ENCODE measurements at regions not wholly inside any gene's neighbourhood (a gene's known extent, or its start where the extent isn't known, plus 50 kb on each side); places are given as distances from the start of the nearest gene placed in this dataset.

DNA sequence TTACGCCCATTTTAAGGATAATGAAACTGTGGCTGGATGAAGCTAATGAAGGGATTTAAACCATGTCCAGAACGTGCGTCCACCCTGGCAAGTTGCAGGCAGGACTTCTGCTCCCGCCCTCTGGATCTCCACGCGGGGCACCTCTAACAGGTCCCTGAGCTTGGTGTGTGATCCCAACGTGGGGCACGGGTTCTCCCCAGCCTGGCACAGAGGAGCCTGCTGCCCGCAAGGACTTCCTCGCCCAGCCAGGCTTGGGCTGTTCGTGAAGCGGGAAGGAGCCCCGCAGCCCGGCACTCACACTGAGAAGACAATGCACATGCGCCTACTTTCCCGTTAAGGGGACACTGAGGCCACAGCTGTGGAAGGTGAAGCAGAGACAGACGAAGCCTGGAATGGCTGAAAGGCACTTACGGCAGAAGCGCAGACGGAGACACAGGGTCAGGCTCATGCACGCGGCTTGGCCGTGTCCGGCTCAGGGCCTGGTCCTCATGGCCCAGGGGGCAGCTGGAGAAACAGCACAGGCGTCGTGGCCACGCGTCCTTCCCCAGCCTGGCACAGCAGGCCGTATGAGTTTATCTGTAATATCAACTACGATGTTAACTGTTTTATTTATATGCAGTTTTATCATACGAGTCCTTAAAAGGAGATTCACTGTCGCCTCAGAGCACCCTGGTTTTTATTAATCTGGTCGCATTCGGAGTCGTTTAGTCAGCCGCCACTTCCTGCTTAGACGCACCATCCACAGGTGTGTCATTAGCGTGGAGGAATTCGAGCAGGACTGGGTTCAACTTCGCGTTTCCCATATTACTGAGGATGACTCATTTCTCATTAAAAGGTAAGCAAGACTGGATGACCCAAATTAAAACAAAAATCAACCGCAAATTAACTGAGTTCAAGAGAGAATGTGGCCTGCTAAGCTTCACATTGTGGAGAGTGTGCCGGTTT, 835.9 kb downstream of the GALR1 start:
- no peak for TF ChIP-seq CTCF (IDR thresholded peaks at IDR 0.05; ENCODE audit: low read depth, low read length, poor library complexity, severe bottlenecking)
- no peaks in the 10 kb centered on the region for H3K4me1 ChIP-seq (ENCODE audit: control insufficient read depth, low read length)

DNA sequence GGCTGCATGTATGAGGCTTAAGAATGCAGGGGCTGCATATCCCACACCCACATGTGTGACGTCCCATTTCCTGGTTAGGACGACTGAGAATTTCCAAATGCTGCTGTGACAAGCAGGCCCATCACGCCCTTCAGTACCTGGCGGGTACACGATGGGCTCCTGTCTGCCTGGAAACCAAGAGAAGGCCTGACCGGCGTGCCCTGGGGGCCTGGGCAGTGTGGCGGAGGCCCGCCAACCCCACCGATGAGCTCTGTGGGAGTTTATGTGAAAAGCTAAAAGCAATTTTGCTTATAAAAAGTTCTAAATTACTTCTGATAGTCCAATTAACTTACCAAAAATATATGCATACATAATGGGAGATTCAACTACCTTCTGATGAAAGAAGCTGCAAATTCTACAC, 837.3 kb downstream of the GALR1 start:
- Histone ChIP-seq H3K27ac (ENCODE audit: low read depth, low read length) (no peak overlapping the region), H3K4me1 (ENCODE audit: control insufficient read depth, low read length) (no peaks in the 10 kb centered on the region), H3K9me3 (ENCODE audit: control insufficient read depth, insufficient read depth, low read length) (peaks cover 9% of the 10 kb centered on the region; the same call in 1 of the 2 replicates), H3K27me3 (ENCODE audit: control insufficient read depth, low read length) (no peaks in the 10 kb centered on the region), H3K36me3 (ENCODE audit: control insufficient read depth, low read length) (no peaks in the 10 kb centered on the region), H3K79me2 (ENCODE audit: control insufficient read depth, low read length) (no peaks in the 10 kb centered on the region), H4K20me1 (ENCODE audit: control insufficient read depth, insufficient read depth, low read depth, low read length) (no peaks in the 10 kb centered on the region), H3K9me2 (replicated peaks; ENCODE audit: control insufficient read depth, low read length) (no peaks in the 10 kb centered on the region), H3F3A (ENCODE audit: control insufficient read depth, insufficient read depth) (no peaks in the 10 kb centered on the region), H3K4me3 (ENCODE audit: low read length) (no peak overlapping the region), H3K4me2 (ENCODE audit: low read length) (no peak overlapping the region)
- TF ChIP-seq EZH2phosphoT487 (IDR thresholded peaks at IDR 0.05; ENCODE audit: borderline replicate concordance, low read length) (no peak), CTCF (IDR thresholded peaks at IDR 0.05; ENCODE audit: low read depth, low read length, poor library complexity, severe bottlenecking) (no peak)

More for the DNA sequence above, 835.9 kb downstream of the GALR1 start:
- H4K20me1 ChIP-seq (ENCODE audit: control insufficient read depth, insufficient read depth, low read depth, low read length): no peaks in the 10 kb centered on the region
- no peaks in the 10 kb centered on the region for H3F3A ChIP-seq (ENCODE audit: control insufficient read depth, insufficient read depth)
- no peaks in the 10 kb centered on the region for H3K27me3 ChIP-seq (ENCODE audit: control insufficient read depth, low read length)
- H3K9me3 ChIP-seq (ENCODE audit: control insufficient read depth, insufficient read depth, low read length): peaks cover 9% of the 10 kb centered on the region; the same call in 1 of the 2 replicates
- no peak overlapping the region for H3K4me2 ChIP-seq (ENCODE audit: low read length)
- no peaks in the 10 kb centered on the region for H3K36me3 ChIP-seq (ENCODE audit: control insufficient read depth, low read length)
- H3K9me2 ChIP-seq (replicated peaks; ENCODE audit: control insufficient read depth, low read length): no peaks in the 10 kb centered on the region
- H3K27ac ChIP-seq (ENCODE audit: low read depth, low read length): no peak overlapping the region
- H3K4me3 ChIP-seq (ENCODE audit: low read length): no peak overlapping the region
- H3K79me2 ChIP-seq (ENCODE audit: control insufficient read depth, low read length): no peaks in the 10 kb centered on the region

GRCh38 chr18:78087338-78087737, 837.7 kb downstream of the GALR1 start:
- Histone ChIP-seq H3K9me2 (replicated peaks; ENCODE audit: control insufficient read depth, low read length) (no peaks in the 10 kb centered on the region), H4K20me1 (ENCODE audit: control insufficient read depth, insufficient read depth, low read depth, low read length) (no peaks in the 10 kb centered on the region), H3K79me2 (ENCODE audit: control insufficient read depth, low read length) (no peaks in the 10 kb centered on the region), H3K36me3 (ENCODE audit: control insufficient read depth, low read length) (no peaks in the 10 kb centered on the region), H3K27ac (ENCODE audit: low read depth, low read length) (no peak overlapping the region), H3K9me3 (ENCODE audit: control insufficient read depth, insufficient read depth, low read length) (peaks cover 9% of the 10 kb centered on the region; the same call in 1 of the 2 replicates), H3K4me2 (ENCODE audit: low read length) (no peak overlapping the region), H3K4me3 (ENCODE audit: low read length) (no peak overlapping the region), H3F3A (ENCODE audit: control insufficient read depth, insufficient read depth) (no peaks in the 10 kb centered on the region), H3K27me3 (ENCODE audit: control insufficient read depth, low read length) (no peaks in the 10 kb centered on the region), H3K4me1 (ENCODE audit: control insufficient read depth, low read length) (no peaks in the 10 kb centered on the region)
- no peak for TF ChIP-seq EZH2phosphoT487 (IDR thresholded peaks at IDR 0.05; ENCODE audit: borderline replicate concordance, low read length)
- TF ChIP-seq CTCF (IDR thresholded peaks at IDR 0.05; ENCODE audit: low read depth, low read length, poor library complexity, severe bottlenecking): no peak
